GM23338 (cell line): ENCODE measurements at regions not wholly inside any gene's neighbourhood (a gene's known extent, or its start where the extent isn't known, plus 50 kb on each side); places are given as distances from the start of the nearest gene placed in this dataset.

Experiments
- ATAC-seq: fragments of 200-7000 bp; cut with Tn5 transposase; 3 replicates; pipeline ENCODE4 v1.9.1; 2020
- DNase-seq: peaks from one replicate; pipeline ENCODE4 v3.0.0-alpha.2; 2015; ENCODE audit warnings: low spot score
- H2AFZ ChIP-seq: fragments of 200-600 bp; sonication (generic); 2 replicates; pipeline ENCODE4 v1.8.0; 2016; ENCODE audit warnings: antibody characterized with exemption, mild to moderate bottlenecking, moderate library complexity
- H3F3A ChIP-seq: fragments of 200-600 bp; sonication (generic); replicated peaks from 2 replicates; pipeline ENCODE4 v1.8.0; 2017; ENCODE audit warnings: antibody characterized with exemption, mixed run types, low read depth
- H3K27ac ChIP-seq: fragments of 200-600 bp; sonication (generic); 2 replicates; pipeline ENCODE4 v1.6.1; 2016; ENCODE audit warnings: low read depth
- H3K27me3 ChIP-seq: fragments of 200-600 bp; sonication (generic); 2 replicates; pipeline ENCODE4 v1.8.0; 2016; ENCODE audit warnings: mild to moderate bottlenecking, mixed run types, moderate library complexity; ENCODE audit not compliant: insufficient read depth
- H3K36me3 ChIP-seq: fragments of 200-600 bp; sonication (generic); 2 replicates; pipeline ENCODE4 v1.8.0; 2016; ENCODE audit warnings: mild to moderate bottlenecking; ENCODE audit not compliant: insufficient read depth
- H3K4me1 ChIP-seq: fragments of 200-600 bp; sonication (generic); 2 replicates; pipeline ENCODE4 v1.8.0; 2016; ENCODE audit warnings: mild to moderate bottlenecking, moderate library complexity; ENCODE audit not compliant: insufficient read depth
- H3K4me2 ChIP-seq: fragments of 200-600 bp; sonication (generic); 2 replicates; pipeline ENCODE4 v1.7.1; 2017; ENCODE audit warnings: mixed run types
- H3K4me3 ChIP-seq: fragments of 200-600 bp; sonication (generic); 2 replicates; pipeline ENCODE4 v1.6.1; 2016; ENCODE audit warnings: mixed run types
- H3K79me2 ChIP-seq: fragments of 200-600 bp; sonication (generic); replicated peaks from 2 replicates; pipeline ENCODE4 v1.8.0; 2017; ENCODE audit warnings: mild to moderate bottlenecking; ENCODE audit not compliant: insufficient read depth
- H3K9me2 ChIP-seq: fragments of 200-600 bp; sonication (generic); 2 replicates; pipeline ENCODE4 v1.8.0; 2017; ENCODE audit not compliant: insufficient read depth
- H4K20me1 ChIP-seq: fragments of 200-600 bp; sonication (generic); replicated peaks from 2 replicates; pipeline ENCODE4 v1.8.0; 2017; ENCODE audit warnings: mild to moderate bottlenecking; ENCODE audit not compliant: insufficient read depth
- H3K27ac Mint-ChIP-seq: 2 replicates; pipeline ENCODE4 v1.8.0; 2020; ENCODE audit warnings: inconsistent platforms, mild to moderate bottlenecking, moderate library complexity, mixed read lengths
- H3K27me3 Mint-ChIP-seq: 3 replicates; pipeline ENCODE4 v1.8.0; 2022; ENCODE audit warnings: low read depth, mild to moderate bottlenecking, moderate library complexity, mixed read lengths, inconsistent platforms; ENCODE audit not compliant: insufficient read depth, poor library complexity
- H3K36me3 Mint-ChIP-seq: 3 replicates; pipeline ENCODE4 v1.8.0; 2021; ENCODE audit warnings: low read depth, mild to moderate bottlenecking, inconsistent platforms, moderate library complexity, mixed read lengths
- H3K4me1 Mint-ChIP-seq: 3 replicates; pipeline ENCODE4 v1.8.0; 2020; ENCODE audit warnings: mild to moderate bottlenecking, inconsistent platforms, mixed read lengths
- H3K4me3 Mint-ChIP-seq: 3 replicates; pipeline ENCODE4 v1.8.0; 2021; ENCODE audit warnings: moderate library complexity, mild to moderate bottlenecking, inconsistent platforms, mixed read lengths
- H3K9me3 Mint-ChIP-seq: 3 replicates; pipeline ENCODE4 v1.8.0; 2020; ENCODE audit warnings: moderate library complexity, mild to moderate bottlenecking, inconsistent platforms, mixed read lengths
- CREB1 ChIP-seq: fragments of 250-450 bp; sonication (Bioruptor Pico); IDR thresholded peaks from 2 replicates; pipeline ENCODE4 v1.5.0; 2020; ENCODE audit warnings: low read depth, mild to moderate bottlenecking, moderate library complexity
- ETS1 ChIP-seq: IDR thresholded peaks from 2 replicates; pipeline ENCODE4 v1.6.1; 2016; ENCODE audit warnings: antibody characterized with exemption
- EZH2 ChIP-seq: fragments of 200-600 bp; sonication (generic); IDR thresholded peaks from one replicate; pipeline ENCODE4 v1.8.0; 2017; ENCODE audit warnings: antibody characterized with exemption, mild to moderate bottlenecking, low read depth; ENCODE audit not compliant: unreplicated experiment
- EZH2phosphoT487 ChIP-seq: fragments of 200-600 bp; sonication (generic); IDR thresholded peaks from one replicate; pipeline ENCODE4 v1.8.1; 2018; ENCODE audit warnings: antibody characterized with exemption; ENCODE audit not compliant: unreplicated experiment
- JUNB ChIP-seq: IDR thresholded peaks from one replicate; pipeline ENCODE4 v1.6.1; 2016; ENCODE audit warnings: antibody characterized with exemption; ENCODE audit not compliant: unreplicated experiment
- ZNF114 ChIP-seq: fragments of 250-450 bp; sonication (Bioruptor Pico); IDR thresholded peaks from 2 replicates; pipeline ENCODE4 v1.5.0; 2020; ENCODE audit warnings: mild to moderate bottlenecking, moderate library complexity
- ZNF462 ChIP-seq: fragments of 250-450 bp; sonication (Bioruptor Pico); IDR thresholded peaks from 2 replicates; pipeline ENCODE4 v1.5.0; 2020; ENCODE audit warnings: mild to moderate bottlenecking, moderate library complexity
- TF ChIP-seq, protein P1 (sequence below): IDR thresholded peaks from one replicate; pipeline ENCODE4 v1.6.1; 2018; ENCODE audit warnings: antibody characterized with exemption; ENCODE audit not compliant: unreplicated experiment
- TF ChIP-seq, protein P2 (sequence below), 2 experiments: fragments of 200-600 bp in 1 of 2; sonication (generic) in 1 of 2; conservative IDR thresholded peaks; 2 replicates each; pipeline versions ENCODE4 v1.5.1 to v1.6.1; 2016 to 2017; ENCODE audit warnings: antibody characterized with exemption in 2 of 2, low read depth in 2 of 2, mild to moderate bottlenecking in 2 of 2, moderate library complexity in 1 of 2

GRCh38 chr14:25909045-25909747 is 688.6 kb downstream of the NOVA1 start (continued):
- TF ChIP-seq, protein P1, sequence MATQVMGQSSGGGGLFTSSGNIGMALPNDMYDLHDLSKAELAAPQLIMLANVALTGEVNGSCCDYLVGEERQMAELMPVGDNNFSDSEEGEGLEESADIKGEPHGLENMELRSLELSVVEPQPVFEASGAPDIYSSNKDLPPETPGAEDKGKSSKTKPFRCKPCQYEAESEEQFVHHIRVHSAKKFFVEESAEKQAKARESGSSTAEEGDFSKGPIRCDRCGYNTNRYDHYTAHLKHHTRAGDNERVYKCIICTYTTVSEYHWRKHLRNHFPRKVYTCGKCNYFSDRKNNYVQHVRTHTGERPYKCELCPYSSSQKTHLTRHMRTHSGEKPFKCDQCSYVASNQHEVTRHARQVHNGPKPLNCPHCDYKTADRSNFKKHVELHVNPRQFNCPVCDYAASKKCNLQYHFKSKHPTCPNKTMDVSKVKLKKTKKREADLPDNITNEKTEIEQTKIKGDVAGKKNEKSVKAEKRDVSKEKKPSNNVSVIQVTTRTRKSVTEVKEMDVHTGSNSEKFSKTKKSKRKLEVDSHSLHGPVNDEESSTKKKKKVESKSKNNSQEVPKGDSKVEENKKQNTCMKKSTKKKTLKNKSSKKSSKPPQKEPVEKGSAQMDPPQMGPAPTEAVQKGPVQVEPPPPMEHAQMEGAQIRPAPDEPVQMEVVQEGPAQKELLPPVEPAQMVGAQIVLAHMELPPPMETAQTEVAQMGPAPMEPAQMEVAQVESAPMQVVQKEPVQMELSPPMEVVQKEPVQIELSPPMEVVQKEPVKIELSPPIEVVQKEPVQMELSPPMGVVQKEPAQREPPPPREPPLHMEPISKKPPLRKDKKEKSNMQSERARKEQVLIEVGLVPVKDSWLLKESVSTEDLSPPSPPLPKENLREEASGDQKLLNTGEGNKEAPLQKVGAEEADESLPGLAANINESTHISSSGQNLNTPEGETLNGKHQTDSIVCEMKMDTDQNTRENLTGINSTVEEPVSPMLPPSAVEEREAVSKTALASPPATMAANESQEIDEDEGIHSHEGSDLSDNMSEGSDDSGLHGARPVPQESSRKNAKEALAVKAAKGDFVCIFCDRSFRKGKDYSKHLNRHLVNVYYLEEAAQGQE = no peak
- TF ChIP-seq JUNB = no peak
- no peak for TF ChIP-seq CREB1 (CRISPR knock-in tag)
- TF ChIP-seq ETS1 = no peak
- no peak for TF ChIP-seq EZH2phosphoT487
- TF ChIP-seq EZH2 = no peak
- no peak for TF ChIP-seq ZNF114
- TF ChIP-seq, protein P2, sequence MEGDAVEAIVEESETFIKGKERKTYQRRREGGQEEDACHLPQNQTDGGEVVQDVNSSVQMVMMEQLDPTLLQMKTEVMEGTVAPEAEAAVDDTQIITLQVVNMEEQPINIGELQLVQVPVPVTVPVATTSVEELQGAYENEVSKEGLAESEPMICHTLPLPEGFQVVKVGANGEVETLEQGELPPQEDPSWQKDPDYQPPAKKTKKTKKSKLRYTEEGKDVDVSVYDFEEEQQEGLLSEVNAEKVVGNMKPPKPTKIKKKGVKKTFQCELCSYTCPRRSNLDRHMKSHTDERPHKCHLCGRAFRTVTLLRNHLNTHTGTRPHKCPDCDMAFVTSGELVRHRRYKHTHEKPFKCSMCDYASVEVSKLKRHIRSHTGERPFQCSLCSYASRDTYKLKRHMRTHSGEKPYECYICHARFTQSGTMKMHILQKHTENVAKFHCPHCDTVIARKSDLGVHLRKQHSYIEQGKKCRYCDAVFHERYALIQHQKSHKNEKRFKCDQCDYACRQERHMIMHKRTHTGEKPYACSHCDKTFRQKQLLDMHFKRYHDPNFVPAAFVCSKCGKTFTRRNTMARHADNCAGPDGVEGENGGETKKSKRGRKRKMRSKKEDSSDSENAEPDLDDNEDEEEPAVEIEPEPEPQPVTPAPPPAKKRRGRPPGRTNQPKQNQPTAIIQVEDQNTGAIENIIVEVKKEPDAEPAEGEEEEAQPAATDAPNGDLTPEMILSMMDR (conservative IDR thresholded peaks at IDR 0.05; ENCODE audit: low read depth in 2 of 2) = no peak

DNA sequence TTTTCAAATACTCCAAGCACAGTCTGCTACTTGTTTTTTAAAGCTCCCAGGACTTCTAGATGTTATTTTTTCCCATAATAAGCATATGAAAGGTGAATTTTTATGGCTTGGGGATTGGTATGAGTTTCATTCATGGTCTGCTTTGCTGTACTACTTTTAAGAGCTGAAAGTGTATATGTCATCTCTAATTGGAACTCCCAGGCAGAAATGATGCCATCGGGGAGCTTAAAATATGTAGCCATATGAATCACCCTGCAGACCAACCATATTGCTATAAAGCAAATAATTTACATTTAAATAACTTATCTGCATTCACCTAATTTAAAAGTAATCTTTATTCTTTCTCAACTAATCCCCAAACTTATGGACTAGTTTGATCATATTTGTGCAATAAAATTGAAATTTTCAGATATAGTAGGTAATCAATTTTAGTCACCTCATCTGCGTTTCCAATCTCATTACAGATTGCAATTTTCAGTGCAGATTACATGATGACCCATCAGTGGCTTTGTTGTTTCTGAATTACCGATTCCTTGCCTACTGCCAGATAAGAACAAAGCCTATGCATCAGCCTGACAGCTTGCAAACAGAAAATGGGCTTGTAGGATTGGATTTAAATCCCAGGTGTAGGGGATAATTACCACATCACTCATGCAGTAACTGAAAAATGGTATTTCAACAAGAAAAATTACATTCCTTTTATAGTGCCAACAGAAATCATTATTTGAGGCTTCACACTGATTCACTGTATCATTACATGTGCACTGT is 689.4 kb downstream of the NOVA1 start:
- H3F3A ChIP-seq = no peaks in the 10 kb centered on the region
- DNase-seq = no peak
- TF ChIP-seq ZNF462 = no peak
- no peak for TF ChIP-seq ETS1
- TF ChIP-seq ZNF114 = no peak
- no peak for TF ChIP-seq CREB1 (CRISPR knock-in tag)

More for the DNA sequence above, 689.4 kb downstream of the NOVA1 start:
- Mint-ChIP-seq H3K4me3 (no peak overlapping the region), H3K4me1 (peaks cover 14% of the 10 kb centered on the region; the same call in 2 of the 3 replicates), H3K27ac (no peak overlapping the region), H3K27me3 (peaks cover 2% of the 10 kb centered on the region), H3K9me3 (no peaks in the 10 kb centered on the region), H3K36me3 (no peaks in the 10 kb centered on the region)
- Histone ChIP-seq H2AFZ (no peak overlapping the region), H3K4me1 (peaks cover 6% of the 10 kb centered on the region; the same call in 1 of the 2 replicates), H3K27ac (no peak overlapping the region), H3K4me2 (no peak overlapping the region), H3K9me2 (no peaks in the 10 kb centered on the region), H3K36me3 (no peaks in the 10 kb centered on the region), H3K4me3 (no peak overlapping the region), H3K79me2 (no peaks in the 10 kb centered on the region), H4K20me1 (no peaks in the 10 kb centered on the region), H3K27me3 (no peaks in the 10 kb centered on the region)
- no peak for ATAC-seq
